Fibroblast of skin of abdomen (primary cell): ENCODE measurements at regions not wholly inside any gene's neighbourhood (a gene's known extent, or its start where the extent isn't known, plus 50 kb on each side); places are given as distances from the start of the nearest gene placed in this dataset.
A peak's percentile ranks its signal among the peaks of the same experiment; 100 is the strongest.

Experiments used
- DNase-seq: peaks from one replicate; pipeline ENCODE4 v3.0.0-alpha.2; 2013

- no peak for DNase-seq
Observed at GRCh38 chr10:89829262-89829886, 128.0 kb downstream of the KIF20B start.

GRCh38 chr10:89829887-89830269, 128.5 kb downstream of the KIF20B start:
- DNase-seq, result no peak

GRCh38 chr10:89830624-89831023, 129.2 kb downstream of the KIF20B start:
- DNase-seq, result no peak

GRCh38 chr10:89836840-89837164, 135.4 kb downstream of the KIF20B start:
- DNase-seq, result no peak

- DNase-seq, result peak; percentile 29
Observed at GRCh38 chr10:89837165-89838043, 136.0 kb downstream of the KIF20B start.

- no peak for DNase-seq
Observed at GRCh38 chr10:89838044-89838615, 136.7 kb downstream of the KIF20B start.

GRCh38 chr10:89845541-89846280, 144.3 kb downstream of the KIF20B start:
- peak; percentile 58 for DNase-seq

- no peak for DNase-seq
Observed at GRCh38 chr10:89846281-89846630, 144.9 kb downstream of the KIF20B start.

- no peak for DNase-seq
Observed at GRCh38 chr10:89846786-89847185, 145.4 kb downstream of the KIF20B start.

- DNase-seq, result no peak
Observed at GRCh38 chr10:89852872-89853271, 151.5 kb downstream of the KIF20B start.

- DNase-seq, result no peak
Observed at GRCh38 chr10:89853781-89854191, 152.4 kb downstream of the KIF20B start.

- DNase-seq, result no peak
Observed at GRCh38 chr10:89857431-89858042, 156.1 kb downstream of the KIF20B start.

- no peak for DNase-seq
Observed at GRCh38 chr10:89861199-89861573, 159.8 kb downstream of the KIF20B start.

- peak; percentile 67 for DNase-seq
Observed at GRCh38 chr10:89861584-89862301, 160.4 kb downstream of the KIF20B start.

GRCh38 chr10:89867964-89868363, 166.6 kb downstream of the KIF20B start:
- peak; percentile 26 for DNase-seq

GRCh38 chr10:89869180-89869579, 167.8 kb downstream of the KIF20B start:
- peak; percentile 31 for DNase-seq

- no peak for DNase-seq
Observed at GRCh38 chr10:89869592-89870156, 168.3 kb downstream of the KIF20B start.

- DNase-seq, result no peak
Observed at GRCh38 chr10:89870936-89871335, 169.5 kb downstream of the KIF20B start.

GRCh38 chr10:89873055-89873454, 171.7 kb downstream of the KIF20B start:
- no peak for DNase-seq

- no peak for DNase-seq
Observed at GRCh38 chr10:89875557-89875956, 174.2 kb downstream of the KIF20B start.

- DNase-seq, result peak; percentile 11
Observed at GRCh38 chr10:89879121-89879520, 177.7 kb downstream of the KIF20B start.

- no peak for DNase-seq
Observed at GRCh38 chr10:89887406-89887805, 186.0 kb downstream of the KIF20B start.
